RKO (cell line): ENCODE measurements at regions not wholly inside any gene's neighbourhood (a gene's known extent, or its start where the extent isn't known, plus 50 kb on each side); places are given as distances from the start of the nearest gene placed in this dataset.
"Not testable (repeated sequence)": the region's sequence is repeated elsewhere in the genome, so short reads cannot be mapped to it uniquely, and the experiment has no call there.

Experiments
- DNase-seq: peaks from one replicate; pipeline ENCODE4 v3.0.0-alpha.2; 2016; ENCODE audit warnings: low spot score

GRCh38 chr10:61818251-61818650 lies 83.2 kb upstream of the ARID5B start:
- not testable (repeated sequence) for DNase-seq

DNA sequence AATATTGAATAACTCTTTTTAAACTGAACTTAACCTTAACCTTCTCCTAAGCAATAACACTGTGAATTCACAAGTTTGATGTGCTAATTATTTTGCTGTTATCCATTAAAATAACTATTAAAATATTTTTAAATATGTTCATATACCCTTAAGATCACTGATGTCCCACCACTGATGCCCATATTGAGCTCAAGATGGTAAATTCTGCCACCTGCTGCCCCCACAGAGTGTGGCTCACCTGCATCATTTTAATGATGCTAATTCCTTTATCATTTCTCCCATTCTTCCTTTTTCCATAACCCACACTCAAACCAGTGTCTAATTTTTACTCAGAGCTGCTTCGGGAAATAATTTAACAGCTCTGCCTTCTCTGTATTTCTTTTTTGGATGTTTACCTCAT lies 82.3 kb upstream of the ARID5B start:
- no peak for DNase-seq

- no peak for DNase-seq
These were observed 80.3 kb upstream of the ARID5B start for GRCh38 chr10:61821153-61821552.

DNA sequence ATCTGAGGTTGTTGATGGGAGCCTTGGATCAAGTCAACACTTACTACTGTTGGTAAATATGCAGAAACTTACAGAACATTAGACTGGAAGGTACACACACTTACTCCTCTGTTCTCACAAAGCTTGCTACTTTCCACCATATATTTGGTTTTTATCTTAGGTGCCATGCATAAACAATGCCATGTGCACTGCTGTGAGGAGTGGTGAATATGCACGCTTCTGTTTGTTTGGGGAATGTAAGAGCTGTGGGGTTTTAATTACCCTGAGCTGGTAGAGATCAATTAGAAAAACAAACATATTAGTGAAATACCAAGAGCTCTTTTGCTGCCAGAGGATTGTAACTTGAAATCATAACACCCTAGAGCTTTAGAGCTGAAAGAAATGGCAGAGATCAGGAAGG lies 79.8 kb upstream of the ARID5B start:
- no peak for DNase-seq

GRCh38 chr10:61822096-61822495 lies 79.4 kb upstream of the ARID5B start:
- DNase-seq = no peak

DNA sequence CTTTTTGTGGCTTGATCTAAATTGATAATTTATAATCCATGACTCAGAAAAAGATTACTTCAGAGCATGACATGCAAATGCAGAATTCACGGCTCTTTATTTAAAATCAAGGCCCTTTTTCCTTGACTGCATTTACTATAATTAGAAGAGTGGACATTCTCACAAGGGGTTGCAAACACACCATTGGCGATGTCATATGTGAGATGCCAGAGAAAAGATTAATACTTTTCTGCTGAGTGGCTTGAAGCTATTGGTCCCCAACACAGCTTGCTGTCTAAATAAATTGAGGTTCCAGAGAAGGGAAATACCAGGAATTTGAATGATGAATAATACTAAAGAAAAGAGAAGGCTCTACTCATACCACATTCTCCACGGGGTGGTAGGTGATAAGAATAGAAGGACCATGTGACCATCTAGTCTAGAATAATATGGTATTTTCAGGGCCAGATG lies 78.7 kb upstream of the ARID5B start:
- DNase-seq = no peak

DNA sequence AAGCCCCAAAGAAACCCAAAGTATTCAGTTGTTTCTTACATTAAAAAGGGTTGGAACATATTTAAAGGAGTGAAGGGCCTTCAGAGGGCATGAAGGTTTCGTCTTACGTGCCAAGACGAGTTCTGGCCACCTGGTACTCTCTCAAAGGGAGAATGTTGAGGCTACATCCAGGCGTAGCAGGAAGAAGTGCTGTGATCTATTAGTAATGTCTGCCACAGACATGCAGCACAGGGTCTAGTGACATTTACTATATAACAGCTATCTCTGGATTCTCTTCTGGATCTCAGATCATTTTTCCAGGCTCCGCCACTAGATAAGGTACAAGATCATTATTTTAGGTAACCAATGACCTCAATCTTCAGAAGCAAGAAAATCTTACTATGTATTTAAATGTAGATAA lies 76.5 kb upstream of the ARID5B start:
- no peak for DNase-seq

- no peak for DNase-seq
These were observed 75.9 kb upstream of the ARID5B start for GRCh38 chr10:61825628-61826027.

DNA sequence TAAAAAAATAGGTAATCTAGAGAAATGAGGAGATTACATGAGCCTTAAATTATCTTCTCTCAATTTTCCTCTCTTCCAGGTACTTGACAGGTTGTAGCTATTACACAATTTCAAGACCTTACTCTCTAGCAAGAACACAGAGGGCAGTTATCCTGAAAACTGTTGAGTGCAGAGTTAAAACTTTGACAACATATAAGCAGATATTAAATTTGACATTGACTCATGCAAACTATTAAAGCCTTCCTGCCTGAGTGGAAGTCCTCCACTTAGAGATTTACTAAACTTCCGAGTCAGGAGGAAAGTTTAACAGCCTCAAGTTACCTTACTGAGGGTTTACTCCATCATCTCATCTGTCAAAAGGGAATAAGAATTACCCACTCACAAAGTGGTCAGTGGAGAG lies 73.5 kb upstream of the ARID5B start:
- DNase-seq = no peak

DNA sequence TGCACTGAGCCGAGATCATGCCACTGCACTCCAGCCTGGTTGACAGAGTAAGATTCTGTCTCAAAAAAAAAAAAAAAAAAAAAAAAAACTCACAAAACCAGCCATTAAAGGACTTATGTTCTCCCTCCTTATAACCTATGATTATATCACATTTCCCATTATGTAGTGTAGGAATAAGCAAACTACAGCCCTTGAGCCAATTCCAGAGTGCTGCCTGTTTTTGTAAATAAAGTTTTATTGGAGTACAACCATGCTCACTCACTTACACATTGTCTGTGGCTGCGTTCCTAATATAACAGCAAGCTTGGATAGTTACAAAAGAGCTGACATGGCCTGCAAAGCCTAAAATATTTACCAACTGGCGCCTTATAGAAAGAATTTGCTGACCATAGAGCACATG lies 72.7 kb upstream of the ARID5B start:
- no peak for DNase-seq

- no peak for DNase-seq
These were observed 71.2 kb upstream of the ARID5B start for GRCh38 chr10:61830072-61830845.

GRCh38 chr10:61830846-61831273 lies 70.6 kb upstream of the ARID5B start:
- no peak for DNase-seq

DNA sequence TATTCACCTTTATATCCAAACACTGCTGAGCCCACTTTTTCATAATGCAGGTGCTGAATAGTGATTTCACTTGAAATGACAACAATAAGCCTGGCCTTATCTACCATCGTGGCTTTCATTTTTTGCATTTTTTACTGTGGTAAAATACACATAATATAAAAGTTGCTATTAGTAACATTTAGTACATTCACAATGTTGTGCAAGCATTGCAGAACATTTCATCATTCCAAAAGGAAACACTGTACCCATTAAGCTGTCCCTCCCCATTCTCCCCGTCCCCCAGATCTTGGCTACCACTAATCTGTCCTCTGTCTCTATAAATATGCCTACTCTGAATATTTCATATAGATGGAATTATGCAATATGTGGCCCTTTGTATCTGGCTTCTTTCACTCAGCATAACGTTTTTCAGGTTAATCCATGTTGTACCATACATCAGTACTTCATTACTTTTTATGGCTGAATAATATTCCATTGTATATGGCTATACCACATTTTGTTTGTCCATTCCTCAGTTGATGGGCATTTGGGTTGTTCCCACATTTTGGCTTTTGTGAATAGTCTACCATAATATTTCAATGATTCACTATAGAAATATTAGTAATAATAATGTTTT lies 68.5 kb upstream of the ARID5B start:
- DNase-seq = no peak

DNA sequence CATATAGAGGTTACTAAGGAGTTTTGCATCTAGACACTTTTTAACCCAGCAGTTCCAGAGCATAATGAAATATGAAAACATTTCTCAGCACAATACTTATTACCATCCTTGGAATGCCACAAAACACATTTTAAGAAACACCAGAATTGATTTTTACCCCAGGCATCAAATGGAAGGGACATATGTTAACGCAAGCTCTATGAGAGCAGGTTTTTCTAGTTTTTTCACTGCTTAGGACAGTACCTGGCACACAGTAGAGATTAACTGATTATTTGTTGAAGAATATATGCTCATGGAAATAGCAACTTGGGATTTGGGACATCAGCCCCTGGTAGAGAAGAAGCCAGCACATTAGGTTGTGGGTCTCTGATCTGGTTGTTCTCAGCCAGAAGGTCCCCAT lies 67.0 kb upstream of the ARID5B start:
- no peak for DNase-seq

DNA sequence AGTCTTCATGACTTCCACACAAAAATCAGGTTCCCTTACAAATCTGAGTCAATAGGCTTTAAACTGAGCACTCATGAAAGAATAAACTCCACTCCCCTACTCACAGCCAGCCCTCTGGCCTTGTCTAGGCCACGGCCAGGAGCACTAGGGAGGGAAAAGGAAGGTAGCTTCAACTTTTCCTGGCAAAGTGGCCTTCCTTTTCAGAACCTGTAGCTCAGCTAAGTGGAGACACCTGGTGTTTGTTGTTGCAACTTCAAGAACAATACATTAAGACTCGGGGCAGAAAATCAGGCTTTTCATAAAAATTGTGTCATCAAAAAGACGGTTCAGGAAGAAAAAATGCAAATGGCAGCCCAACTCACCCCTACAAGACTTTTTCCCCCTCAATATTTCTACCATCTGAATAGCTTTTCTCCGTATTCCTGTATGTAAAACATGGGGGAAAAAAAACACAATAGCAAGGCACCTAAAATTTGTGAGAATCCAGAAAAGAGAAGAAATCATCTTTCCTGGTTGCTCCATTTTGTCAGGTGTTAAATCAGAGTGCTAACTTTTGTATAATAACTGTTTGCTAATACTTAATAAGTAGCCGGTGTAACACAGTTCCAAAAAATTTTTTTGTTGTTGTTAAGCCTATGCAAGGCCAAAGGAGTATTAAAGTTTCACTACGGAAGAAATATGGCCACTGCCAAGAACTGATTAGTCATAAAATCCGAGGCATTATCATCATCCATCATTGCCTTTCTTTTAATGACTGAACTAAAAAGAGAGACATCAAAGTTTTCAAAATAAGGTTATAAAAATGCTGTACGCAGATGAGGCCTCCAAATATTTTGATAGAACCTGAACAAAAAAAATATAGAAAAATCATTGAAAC lies 66.2 kb upstream of the ARID5B start:
- DNase-seq = peak; percentile 58

DNA sequence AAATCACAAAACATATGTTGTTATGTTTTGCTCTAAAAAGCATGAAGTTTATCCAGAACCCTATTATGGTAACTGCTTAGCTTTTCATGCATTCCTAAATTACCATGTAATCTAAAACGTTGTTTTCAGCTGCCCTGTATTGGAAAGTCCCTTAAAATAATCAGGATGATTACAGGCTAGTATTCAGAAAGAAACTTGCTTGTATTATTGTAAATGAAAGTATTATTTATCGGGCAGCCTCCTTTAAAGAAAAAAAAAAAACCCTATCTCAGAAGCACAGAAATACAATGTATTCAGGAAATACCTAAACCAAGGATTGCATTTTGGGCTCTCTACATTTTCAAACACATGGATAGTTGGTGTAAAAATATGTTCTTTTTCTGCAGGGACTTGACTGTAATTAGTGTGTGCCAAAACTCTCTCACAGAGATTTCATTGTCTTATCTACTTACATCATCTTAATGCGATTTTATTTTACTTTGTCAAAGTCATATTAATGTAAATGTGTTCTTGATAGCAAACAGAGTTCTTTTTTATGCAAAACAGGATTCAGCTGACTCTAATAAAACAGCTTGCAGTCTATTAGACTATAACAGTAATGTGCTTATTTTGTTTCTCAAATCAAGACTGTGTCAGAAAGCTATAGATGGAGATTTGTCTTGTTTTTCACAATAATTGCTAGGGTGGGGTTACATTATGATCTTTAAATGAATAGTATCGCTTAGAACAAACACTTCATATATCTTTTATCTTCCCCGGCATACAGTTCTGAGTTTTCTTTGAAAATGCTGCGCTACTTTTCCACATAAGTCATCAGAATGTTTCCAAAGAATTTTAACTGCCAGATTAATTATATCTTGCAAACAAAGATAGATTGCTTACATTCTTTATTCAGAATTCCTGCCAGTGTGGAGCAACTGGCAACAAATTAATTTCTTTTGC lies 65.3 kb upstream of the ARID5B start:
- DNase-seq = no peak

GRCh38 chr10:61836888-61837754 lies 64.4 kb upstream of the ARID5B start:
- peak; percentile 9 for DNase-seq

GRCh38 chr10:61837755-61838171 lies 63.7 kb upstream of the ARID5B start:
- no peak for DNase-seq

DNA sequence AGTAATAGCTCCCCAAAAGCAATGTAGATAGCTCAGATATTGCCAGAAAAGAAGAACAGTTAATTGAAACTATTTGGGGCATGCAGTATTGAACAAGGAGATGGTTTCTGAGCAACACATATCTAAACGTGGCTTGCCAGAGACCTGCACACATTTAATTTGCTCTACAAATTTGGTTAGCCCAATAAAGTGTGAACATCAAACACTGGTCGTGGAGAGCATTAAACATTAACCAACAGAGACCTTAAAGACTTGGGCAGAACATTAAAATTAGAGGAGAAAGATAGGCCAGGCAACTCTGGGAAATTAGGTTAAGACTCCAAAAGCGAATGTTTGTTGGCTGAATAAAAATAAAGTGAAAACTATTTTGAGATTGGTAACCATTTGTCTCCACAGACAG lies 61.6 kb upstream of the ARID5B start:
- DNase-seq = no peak

GRCh38 chr10:61840403-61840802 lies 61.1 kb upstream of the ARID5B start:
- no peak for DNase-seq
